Mesendoderm (in vitro differentiated cells): ENCODE measurements at regions not wholly inside any gene's neighbourhood (a gene's known extent, or its start where the extent isn't known, plus 50 kb on each side); places are given as distances from the start of the nearest gene placed in this dataset.

ENCODE experiments used
- DNase-seq: peaks from one replicate; pipeline ENCODE4 v3.0.0; 2013
- H2AK5ac ChIP-seq: 2 replicates; pipeline ENCODE4 v1.6.1; 2013; ENCODE audit warnings: low read length, inconsistent platforms
- H2BK120ac ChIP-seq: 2 replicates; pipeline ENCODE4 v1.6.1; 2013; ENCODE audit warnings: low read depth, mild to moderate bottlenecking, low read length, moderate library complexity, mixed read lengths
- H2BK15ac ChIP-seq: replicated peaks from 2 replicates; pipeline ENCODE4 v1.6.1; 2013; ENCODE audit warnings: low read depth, mild to moderate bottlenecking, moderate library complexity
- H2BK5ac ChIP-seq: 2 replicates; pipeline ENCODE4 v1.6.1; 2013; ENCODE audit warnings: low read length, inconsistent platforms
- H3K18ac ChIP-seq: 2 replicates; pipeline ENCODE4 v1.6.1; 2013; ENCODE audit warnings: mild to moderate bottlenecking, low read length, mixed read lengths
- H3K23ac ChIP-seq: one replicate; pipeline ENCODE4 v1.6.1; 2013; ENCODE audit warnings: low read length
- H3K27ac ChIP-seq: 2 replicates; pipeline ENCODE4 v1.5.1; 2013; ENCODE audit warnings: low read depth, mild to moderate bottlenecking, inconsistent platforms, low read length, moderate library complexity
- H3K27me3 ChIP-seq: 2 replicates; pipeline ENCODE4 v1.6.1; 2013; ENCODE audit warnings: low read length, control low read depth, mild to moderate bottlenecking, inconsistent platforms; ENCODE audit not compliant: insufficient read depth, poor library complexity
- H3K36me3 ChIP-seq: 2 replicates; pipeline ENCODE4 v1.6.1; 2013; ENCODE audit warnings: low read length, inconsistent platforms; ENCODE audit not compliant: control insufficient read depth, insufficient read depth
- H3K4ac ChIP-seq: one replicate; pipeline ENCODE4 v1.6.1; 2013; ENCODE audit warnings: low read depth, mild to moderate bottlenecking, low read length, moderate library complexity
- H3K4me1 ChIP-seq: 2 replicates; pipeline ENCODE4 v1.6.1; 2013; ENCODE audit warnings: low read depth, low read length, inconsistent platforms; ENCODE audit not compliant: control insufficient read depth
- H3K4me2 ChIP-seq: 2 replicates; pipeline ENCODE4 v1.6.1; 2013; ENCODE audit warnings: low read length
- H3K4me3 ChIP-seq: 2 replicates; pipeline ENCODE4 v1.5.1; 2013; ENCODE audit warnings: mild to moderate bottlenecking, low read length
- H3K56ac ChIP-seq: one replicate; pipeline ENCODE4 v1.6.1; 2013; ENCODE audit warnings: low read length
- H3K79me1 ChIP-seq: 2 replicates; pipeline ENCODE4 v1.6.1; 2013; ENCODE audit warnings: low read length, inconsistent platforms
- H3K79me2 ChIP-seq: 2 replicates; pipeline ENCODE4 v1.6.1; 2013; ENCODE audit warnings: mild to moderate bottlenecking, low read length; ENCODE audit not compliant: control insufficient read depth, insufficient read depth
- H3K9ac ChIP-seq: 2 replicates; pipeline ENCODE4 v1.6.1; 2013; ENCODE audit warnings: low read length, inconsistent platforms
- H4K5ac ChIP-seq: one replicate; pipeline ENCODE4 v1.6.1; 2013; ENCODE audit warnings: low read length
- H4K8ac ChIP-seq: one replicate; pipeline ENCODE4 v1.6.1; 2013; ENCODE audit warnings: low read depth, mild to moderate bottlenecking, control low read depth, low read length, moderate library complexity
- WGBS: extraction: QIAGEN DNeasy Blood & Tissue Kit; methylation state at CpG from one replicate; pipeline ENCODE4 v1.1.7; 2013; ENCODE audit warnings: low lambda C conversion rate, missing lambda C conversion rate; ENCODE audit not compliant: insufficient coverage; ENCODE audit errors: extremely low coverage; 5-methylcytosine and 5-hydroxymethylcytosine counted together

GRCh38 chr18:64983497-64984238 is 767.1 kb upstream of the CDH7 start:
- no peak overlapping the region for H3K9ac ChIP-seq
- H3K18ac ChIP-seq: no peak overlapping the region
- no peak overlapping the region for H2BK5ac ChIP-seq
- no peak overlapping the region for H4K8ac ChIP-seq
- H3K4me1 ChIP-seq: no peaks in the 10 kb centered on the region
- no peak overlapping the region for H3K4ac ChIP-seq
- no peaks in the 10 kb centered on the region for H3K79me1 ChIP-seq
- H3K36me3 ChIP-seq: no peaks in the 10 kb centered on the region
- no peaks in the 10 kb centered on the region for H3K27me3 ChIP-seq
- no peak overlapping the region for H3K27ac ChIP-seq
- no peak overlapping the region for H2BK15ac ChIP-seq
- no CpG with 5 or more reads among the region's 14 CpGs for WGBS
- H4K5ac ChIP-seq: no peak overlapping the region
- H3K4me3 ChIP-seq: no peak overlapping the region
- H3K4me2 ChIP-seq: no peak overlapping the region
- DNase-seq: no peak
- H3K79me2 ChIP-seq: no peaks in the 10 kb centered on the region
- no peak overlapping the region for H3K56ac ChIP-seq
- no peak overlapping the region for H2AK5ac ChIP-seq
- H2BK120ac ChIP-seq: no peak overlapping the region
- H3K23ac ChIP-seq: no peak overlapping the region

GRCh38 chr18:64982414-64983055 is 768.3 kb upstream of the CDH7 start:
- Histone ChIP-seq H3K4me3 (no peak overlapping the region), H3K23ac (no peak overlapping the region), H2BK120ac (no peak overlapping the region), H4K8ac (no peak overlapping the region), H2AK5ac (no peak overlapping the region), H3K27ac (no peak overlapping the region), H2BK15ac (no peak overlapping the region), H3K79me1 (no peaks in the 10 kb centered on the region), H3K4me2 (no peak overlapping the region), H4K5ac (no peak overlapping the region), H3K18ac (no peak overlapping the region), H3K79me2 (no peaks in the 10 kb centered on the region), H2BK5ac (no peak overlapping the region), H3K4me1 (no peaks in the 10 kb centered on the region), H3K36me3 (no peaks in the 10 kb centered on the region), H3K56ac (no peak overlapping the region), H3K4ac (no peak overlapping the region), H3K27me3 (no peaks in the 10 kb centered on the region), H3K9ac (no peak overlapping the region)
- WGBS: no CpG with 5 or more reads among the region's 2 CpGs
- no peak for DNase-seq

- no peaks in the 10 kb centered on the region for H3K4me1 ChIP-seq
- H4K5ac ChIP-seq: no peak overlapping the region
- no peak overlapping the region for H4K8ac ChIP-seq
- no peak for DNase-seq
- no peak overlapping the region for H3K23ac ChIP-seq
- H3K18ac ChIP-seq: no peak overlapping the region
- H3K79me1 ChIP-seq: no peaks in the 10 kb centered on the region
- no peak overlapping the region for H3K4me3 ChIP-seq
- H2BK15ac ChIP-seq: no peak overlapping the region
- no peaks in the 10 kb centered on the region for H3K79me2 ChIP-seq
- no peak overlapping the region for H3K27ac ChIP-seq
- H3K36me3 ChIP-seq: no peaks in the 10 kb centered on the region
- no peak overlapping the region for H3K4me2 ChIP-seq
- H3K9ac ChIP-seq: no peak overlapping the region
- H2BK120ac ChIP-seq: no peak overlapping the region
- no peaks in the 10 kb centered on the region for H3K27me3 ChIP-seq
- no peak overlapping the region for H3K4ac ChIP-seq
- no CpG with 5 or more reads among the region's 2 CpGs for WGBS
- no peak overlapping the region for H2BK5ac ChIP-seq
- H2AK5ac ChIP-seq: no peak overlapping the region
- no peak overlapping the region for H3K56ac ChIP-seq
Measured at GRCh38 chr18:64981915-64982314, 768.9 kb upstream of the CDH7 start.

- H3K4me2 ChIP-seq: no peak overlapping the region
- no peak overlapping the region for H3K4ac ChIP-seq
- no peak overlapping the region for H3K56ac ChIP-seq
Measured at GRCh38 chr18:64979791-64980190, 771.0 kb upstream of the CDH7 start.

DNA sequence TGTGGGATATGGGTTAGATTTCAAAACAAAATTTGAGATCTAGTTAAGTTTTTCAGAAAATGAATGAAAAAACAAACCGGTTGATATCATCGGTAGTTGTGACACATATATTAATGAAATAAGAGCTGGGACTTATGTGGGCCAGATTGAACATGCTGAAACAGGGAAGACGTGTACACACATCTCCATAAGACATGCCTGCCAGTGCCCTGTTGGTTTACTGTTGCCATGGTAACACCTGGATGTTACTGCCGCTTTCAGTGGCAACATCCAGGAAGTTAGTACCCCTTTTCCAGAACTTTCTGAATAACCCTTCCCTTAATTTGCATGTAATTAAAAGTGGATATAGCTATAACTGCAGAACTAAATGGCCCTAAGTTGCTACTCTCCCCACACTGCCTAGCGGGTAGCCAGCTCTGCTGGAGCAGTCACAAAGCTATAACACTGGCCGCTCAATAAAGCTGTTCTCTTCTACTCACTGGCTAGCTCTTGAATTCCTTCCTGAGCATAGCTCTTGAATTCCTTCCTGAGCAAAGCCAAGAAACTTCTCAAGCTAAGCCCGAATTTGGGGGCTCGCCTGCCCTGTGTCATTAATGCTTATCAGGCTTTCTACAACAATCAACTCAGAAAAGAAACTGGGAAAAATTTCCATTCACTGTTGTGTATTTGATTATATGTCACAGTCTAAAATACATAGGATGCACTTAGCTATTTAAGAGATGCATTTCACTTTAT is 776.3 kb upstream of the CDH7 start:
- H2BK5ac ChIP-seq: no peak overlapping the region
- H3K27ac ChIP-seq: no peak overlapping the region

More at GRCh38 chr18:64979791-64980190, 771.0 kb upstream of the CDH7 start:
- Histone ChIP-seq H2BK120ac (no peak overlapping the region), H3K36me3 (no peaks in the 10 kb centered on the region), H3K9ac (no peak overlapping the region), H3K4me1 (no peaks in the 10 kb centered on the region), H3K79me2 (no peaks in the 10 kb centered on the region), H3K79me1 (no peaks in the 10 kb centered on the region), H3K27me3 (no peaks in the 10 kb centered on the region), H3K27ac (no peak overlapping the region), H4K5ac (no peak overlapping the region), H2BK15ac (no peak overlapping the region), H2BK5ac (no peak overlapping the region), H2AK5ac (no peak overlapping the region), H3K4me3 (no peak overlapping the region), H3K18ac (no peak overlapping the region), H4K8ac (no peak overlapping the region), H3K23ac (no peak overlapping the region)
- DNase-seq: no peak
- WGBS: no CpG with 5 or more reads among the region's 2 CpGs

More for the DNA sequence above, 776.3 kb upstream of the CDH7 start:
- Histone ChIP-seq H3K79me2 (no peaks in the 10 kb centered on the region), H3K79me1 (no peaks in the 10 kb centered on the region), H4K5ac (no peak overlapping the region), H3K56ac (no peak overlapping the region), H4K8ac (no peak overlapping the region), H3K4me1 (no peaks in the 10 kb centered on the region), H3K23ac (no peak overlapping the region), H3K4me2 (no peak overlapping the region), H2BK120ac (no peak overlapping the region), H3K4ac (no peak overlapping the region), H3K9ac (no peak overlapping the region), H2BK15ac (no peak overlapping the region), H3K4me3 (no peak overlapping the region), H3K36me3 (no peaks in the 10 kb centered on the region), H3K27me3 (no peaks in the 10 kb centered on the region), H2AK5ac (no peak overlapping the region), H3K18ac (no peak overlapping the region)
- no CpG with 5 or more reads among the region's 8 CpGs for WGBS
- DNase-seq: peak; percentile 45
